ENCODE measurements at regions not wholly inside any gene's neighbourhood (a gene's known extent, or its start where the extent isn't known, plus 50 kb on each side); places are given as distances from the start of the nearest gene placed in this dataset.

DNA sequence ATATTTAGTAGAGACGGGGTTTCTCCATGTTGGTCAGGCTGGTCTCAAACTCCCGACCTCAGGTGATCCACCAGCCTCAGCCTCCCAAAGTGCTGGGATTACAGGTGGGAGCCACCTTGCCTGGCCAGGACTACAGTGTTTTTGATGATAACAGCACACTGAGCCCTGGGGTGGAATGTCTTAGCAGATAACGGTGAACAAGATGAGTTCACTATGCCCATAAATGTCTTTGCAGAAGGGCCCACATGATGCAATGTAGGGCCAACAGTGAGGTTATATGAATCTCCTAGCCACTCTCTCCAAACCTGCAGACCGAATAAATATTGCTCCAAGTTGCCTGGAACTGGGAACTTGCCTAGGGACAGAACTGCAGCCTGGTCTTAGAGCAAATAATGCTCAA lies 235.1 kb downstream of the COG6 start:
- TF ChIP-seq, protein P1, sequence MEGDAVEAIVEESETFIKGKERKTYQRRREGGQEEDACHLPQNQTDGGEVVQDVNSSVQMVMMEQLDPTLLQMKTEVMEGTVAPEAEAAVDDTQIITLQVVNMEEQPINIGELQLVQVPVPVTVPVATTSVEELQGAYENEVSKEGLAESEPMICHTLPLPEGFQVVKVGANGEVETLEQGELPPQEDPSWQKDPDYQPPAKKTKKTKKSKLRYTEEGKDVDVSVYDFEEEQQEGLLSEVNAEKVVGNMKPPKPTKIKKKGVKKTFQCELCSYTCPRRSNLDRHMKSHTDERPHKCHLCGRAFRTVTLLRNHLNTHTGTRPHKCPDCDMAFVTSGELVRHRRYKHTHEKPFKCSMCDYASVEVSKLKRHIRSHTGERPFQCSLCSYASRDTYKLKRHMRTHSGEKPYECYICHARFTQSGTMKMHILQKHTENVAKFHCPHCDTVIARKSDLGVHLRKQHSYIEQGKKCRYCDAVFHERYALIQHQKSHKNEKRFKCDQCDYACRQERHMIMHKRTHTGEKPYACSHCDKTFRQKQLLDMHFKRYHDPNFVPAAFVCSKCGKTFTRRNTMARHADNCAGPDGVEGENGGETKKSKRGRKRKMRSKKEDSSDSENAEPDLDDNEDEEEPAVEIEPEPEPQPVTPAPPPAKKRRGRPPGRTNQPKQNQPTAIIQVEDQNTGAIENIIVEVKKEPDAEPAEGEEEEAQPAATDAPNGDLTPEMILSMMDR (IDR thresholded peaks at IDR 0.05; ENCODE audit: insufficient read depth, low read length, poor library complexity, severe bottlenecking), result no peak
- no peaks in the 10 kb centered on the region for H3K36me3 ChIP-seq (ENCODE audit: control insufficient read depth, insufficient read depth, low read length)
- no peak overlapping the region for H3K4me3 ChIP-seq (ENCODE audit: low read depth, low read length)
- no peak for DNase-seq (ENCODE audit: low read depth)
- no peaks in the 10 kb centered on the region for H3K27me3 ChIP-seq (ENCODE audit: control insufficient read depth, insufficient read depth, low read length)

GRCh38 chr13:39892721-39893685 lies 237.5 kb downstream of the COG6 start:
- no peak for DNase-seq (ENCODE audit: low read depth)

DNA sequence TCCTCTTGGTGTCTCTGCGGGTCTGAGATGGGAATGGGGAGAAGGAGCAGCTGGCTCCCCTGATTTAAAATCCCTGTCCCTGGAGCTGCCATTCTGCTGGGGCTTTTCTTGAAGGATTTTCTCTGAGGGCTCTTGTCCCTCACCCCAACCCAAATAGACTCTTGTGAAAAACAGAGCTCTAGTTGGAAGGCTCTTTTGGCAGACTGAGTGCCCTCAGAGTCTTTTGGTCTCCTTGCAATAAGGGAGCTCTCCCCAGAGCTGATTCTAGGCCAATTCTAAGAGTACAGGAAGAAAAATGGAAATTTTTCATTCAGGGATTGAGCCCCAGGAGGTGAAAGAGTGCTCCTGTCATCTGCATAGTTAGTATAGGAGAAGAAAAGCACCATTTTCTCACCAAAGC lies 238.3 kb downstream of the COG6 start:
- H3K27me3 ChIP-seq (ENCODE audit: control insufficient read depth, insufficient read depth, low read length), result no peaks in the 10 kb centered on the region
- no peak for DNase-seq (ENCODE audit: low read depth)
- no peaks in the 10 kb centered on the region for H3K36me3 ChIP-seq (ENCODE audit: control insufficient read depth, insufficient read depth, low read length)
- TF ChIP-seq, protein P1 (IDR thresholded peaks at IDR 0.05; ENCODE audit: insufficient read depth, low read length, poor library complexity, severe bottlenecking), result no peak
- H3K4me3 ChIP-seq (ENCODE audit: low read depth, low read length), result no peak overlapping the region

More at GRCh38 chr13:39892721-39893685, 237.5 kb downstream of the COG6 start:
- TF ChIP-seq, protein P1 (IDR thresholded peaks at IDR 0.05; ENCODE audit: insufficient read depth, low read length, poor library complexity, severe bottlenecking), result no peak
- Histone ChIP-seq H3K36me3 (ENCODE audit: control insufficient read depth, insufficient read depth, low read length) (no peaks in the 10 kb centered on the region), H3K4me3 (ENCODE audit: low read depth, low read length) (no peak overlapping the region), H3K27me3 (ENCODE audit: control insufficient read depth, insufficient read depth, low read length) (no peaks in the 10 kb centered on the region)

- TF ChIP-seq, protein P1 (IDR thresholded peaks at IDR 0.05; ENCODE audit: insufficient read depth, low read length, poor library complexity, severe bottlenecking), result no peak
- no peaks in the 10 kb centered on the region for H3K27me3 ChIP-seq (ENCODE audit: control insufficient read depth, insufficient read depth, low read length)
- H3K4me3 ChIP-seq (ENCODE audit: low read depth, low read length), result no peak overlapping the region
- H3K36me3 ChIP-seq (ENCODE audit: control insufficient read depth, insufficient read depth, low read length), result no peaks in the 10 kb centered on the region
- DNase-seq (ENCODE audit: low read depth), result no peak
Observed at GRCh38 chr13:39894586-39894985, 239.1 kb downstream of the COG6 start.

- H3K36me3 ChIP-seq (ENCODE audit: control insufficient read depth, insufficient read depth, low read length), result no peaks in the 10 kb centered on the region
- no peak overlapping the region for H3K4me3 ChIP-seq (ENCODE audit: low read depth, low read length)
- H3K27me3 ChIP-seq (ENCODE audit: control insufficient read depth, insufficient read depth, low read length), result no peaks in the 10 kb centered on the region
- DNase-seq (ENCODE audit: low read depth), result no peak
- TF ChIP-seq, protein P1 (IDR thresholded peaks at IDR 0.05; ENCODE audit: insufficient read depth, low read length, poor library complexity, severe bottlenecking), result no peak
Observed at GRCh38 chr13:39895254-39895653, 239.8 kb downstream of the COG6 start.

Measured in kidney epithelial cell (primary cell).